ENCODE measurements at regions not wholly inside any gene's neighbourhood (a gene's known extent, or its start where the extent isn't known, plus 50 kb on each side); places are given as distances from the start of the nearest gene placed in this dataset.

DNA sequence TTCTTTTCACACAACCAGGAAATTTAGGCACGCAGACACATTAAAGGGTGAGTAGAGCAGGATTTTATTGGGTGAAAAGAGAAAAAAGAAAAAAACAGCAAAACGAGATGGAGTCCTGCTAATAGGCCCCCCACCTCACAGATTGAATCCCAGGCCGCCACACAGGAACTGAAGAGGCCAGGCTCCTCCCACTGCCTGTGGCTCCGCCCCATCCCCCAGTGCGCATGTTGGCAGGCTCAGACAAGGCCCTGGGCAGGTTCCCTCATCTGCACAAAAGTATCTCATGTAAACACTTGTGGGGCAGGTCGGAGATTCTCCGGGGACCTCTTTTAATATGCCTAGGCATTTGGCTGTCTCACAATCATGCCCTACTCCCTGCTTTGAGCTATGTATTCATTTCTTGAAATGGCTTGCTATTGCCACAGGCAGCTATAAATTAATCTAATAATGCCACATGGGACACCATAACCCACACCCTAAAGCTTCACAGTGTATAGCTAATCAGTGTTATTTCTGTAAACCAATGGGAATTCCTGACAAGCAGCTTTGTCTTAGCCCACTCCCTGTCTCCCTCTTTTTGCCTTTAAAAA is 76.2 kb upstream of the KIF5B start:
- Histone ChIP-seq H3F3A (ENCODE audit: low read length, unreplicated experiment) (no peaks in the 10 kb centered on the region), H2AFZ (ENCODE audit: low read length) (no peak overlapping the region), H3K4me1 (ENCODE audit: insufficient read depth, low read length) (peaks cover 12% of the 10 kb centered on the region), H3K27ac (ENCODE audit: low read length) (no peak overlapping the region), H3K9me3 (ENCODE audit: low read length) (no peaks in the 10 kb centered on the region), H3K36me3 (ENCODE audit: low read depth, low read length) (no peaks in the 10 kb centered on the region), H3K79me2 (ENCODE audit: low read length) (no peaks in the 10 kb centered on the region), H3K4me2 (ENCODE audit: low read length) (no peak overlapping the region), H3K27me3 (ENCODE audit: low read length) (no peaks in the 10 kb centered on the region), H3K9me2 (replicated peaks; ENCODE audit: low read length) (no peaks in the 10 kb centered on the region), H3K9ac (ENCODE audit: low read length) (no peak overlapping the region), H3K4me3 (ENCODE audit: low read length) (no peak overlapping the region), H4K20me1 (ENCODE audit: low read length) (no peaks in the 10 kb centered on the region)
- ChIA-PET CTCF (interaction anchor here (0.6 kb wide), 1 partner anchor 78 kb away, joined by 3 read pairs; no protein-coding TSS in a partner anchor), POLR2A (ENCODE audit: unreplicated experiment) (no interaction called here)
- BruUV-seq (replicated peaks) = no TSS peak
- ATAC-seq (no peak), DNase-seq (no peak)
- intact Hi-C loops (cut with micrococcal nuclease) = no loop called here
- TF ChIP-seq EZH2phosphoT487 (IDR thresholded peaks at IDR 0.05; ENCODE audit: borderline replicate concordance, low read length) (no peak), EZH2 (IDR thresholded peaks at IDR 0.05; ENCODE audit: low read length, unreplicated experiment) (no peak)
- TF ChIP-seq, protein P1, sequence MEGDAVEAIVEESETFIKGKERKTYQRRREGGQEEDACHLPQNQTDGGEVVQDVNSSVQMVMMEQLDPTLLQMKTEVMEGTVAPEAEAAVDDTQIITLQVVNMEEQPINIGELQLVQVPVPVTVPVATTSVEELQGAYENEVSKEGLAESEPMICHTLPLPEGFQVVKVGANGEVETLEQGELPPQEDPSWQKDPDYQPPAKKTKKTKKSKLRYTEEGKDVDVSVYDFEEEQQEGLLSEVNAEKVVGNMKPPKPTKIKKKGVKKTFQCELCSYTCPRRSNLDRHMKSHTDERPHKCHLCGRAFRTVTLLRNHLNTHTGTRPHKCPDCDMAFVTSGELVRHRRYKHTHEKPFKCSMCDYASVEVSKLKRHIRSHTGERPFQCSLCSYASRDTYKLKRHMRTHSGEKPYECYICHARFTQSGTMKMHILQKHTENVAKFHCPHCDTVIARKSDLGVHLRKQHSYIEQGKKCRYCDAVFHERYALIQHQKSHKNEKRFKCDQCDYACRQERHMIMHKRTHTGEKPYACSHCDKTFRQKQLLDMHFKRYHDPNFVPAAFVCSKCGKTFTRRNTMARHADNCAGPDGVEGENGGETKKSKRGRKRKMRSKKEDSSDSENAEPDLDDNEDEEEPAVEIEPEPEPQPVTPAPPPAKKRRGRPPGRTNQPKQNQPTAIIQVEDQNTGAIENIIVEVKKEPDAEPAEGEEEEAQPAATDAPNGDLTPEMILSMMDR (conservative IDR thresholded peaks at IDR 0.05; ENCODE audit: low read depth, low read length) = no peak

DNA sequence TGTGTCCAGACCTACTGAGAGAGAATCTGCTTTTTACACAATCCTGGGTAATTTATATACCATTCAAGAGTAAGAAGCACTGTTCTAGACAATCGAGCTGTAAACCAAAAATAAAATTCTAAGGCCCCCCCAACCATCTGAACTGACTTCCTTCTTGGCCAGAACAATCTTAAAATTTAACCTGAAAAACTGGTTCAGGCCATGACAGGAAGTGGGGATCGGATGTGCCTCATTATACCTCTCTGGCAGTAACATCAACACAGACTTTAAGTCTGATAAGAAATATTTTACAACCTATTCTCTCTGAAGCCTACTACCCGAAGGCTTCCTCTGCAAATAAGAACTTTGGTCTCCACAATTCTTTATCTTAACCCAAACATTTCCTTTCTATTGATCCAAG is 75.2 kb upstream of the KIF5B start:
- H3K36me3 ChIP-seq (ENCODE audit: low read depth, low read length) = no peaks in the 10 kb centered on the region
- peak; percentile 46 for DNase-seq
- ChIA-PET CTCF (no interaction called here), POLR2A (ENCODE audit: unreplicated experiment) (no interaction called here)
- ATAC-seq = no peak
- H3K27ac ChIP-seq (ENCODE audit: low read length) = no peak overlapping the region
- H3K27me3 ChIP-seq (ENCODE audit: low read length) = no peaks in the 10 kb centered on the region
- H3K79me2 ChIP-seq (ENCODE audit: low read length) = no peaks in the 10 kb centered on the region
- H3K4me3 ChIP-seq (ENCODE audit: low read length) = no peak overlapping the region
- intact Hi-C loops (cut with micrococcal nuclease) = no loop called here
- TF ChIP-seq, protein P1 (conservative IDR thresholded peaks at IDR 0.05; ENCODE audit: low read depth, low read length) = no peak
- no peak for TF ChIP-seq EZH2 (IDR thresholded peaks at IDR 0.05; ENCODE audit: low read length, unreplicated experiment)
- no peak for TF ChIP-seq EZH2phosphoT487 (IDR thresholded peaks at IDR 0.05; ENCODE audit: borderline replicate concordance, low read length)
- H3K9me3 ChIP-seq (ENCODE audit: low read length) = no peaks in the 10 kb centered on the region
- no peak overlapping the region for H3K9ac ChIP-seq (ENCODE audit: low read length)
- H3K9me2 ChIP-seq (replicated peaks; ENCODE audit: low read length) = no peaks in the 10 kb centered on the region
- no peak overlapping the region for H2AFZ ChIP-seq (ENCODE audit: low read length)
- no peaks in the 10 kb centered on the region for H4K20me1 ChIP-seq (ENCODE audit: low read length)
- H3K4me2 ChIP-seq (ENCODE audit: low read length) = peak overlapping the region; percentile 20; the same call in 1 of the 2 replicates
- no TSS peak for BruUV-seq (replicated peaks)
- no peaks in the 10 kb centered on the region for H3F3A ChIP-seq (ENCODE audit: low read length, unreplicated experiment)
- peaks cover 12% of the 10 kb centered on the region for H3K4me1 ChIP-seq (ENCODE audit: insufficient read depth, low read length)

DNA sequence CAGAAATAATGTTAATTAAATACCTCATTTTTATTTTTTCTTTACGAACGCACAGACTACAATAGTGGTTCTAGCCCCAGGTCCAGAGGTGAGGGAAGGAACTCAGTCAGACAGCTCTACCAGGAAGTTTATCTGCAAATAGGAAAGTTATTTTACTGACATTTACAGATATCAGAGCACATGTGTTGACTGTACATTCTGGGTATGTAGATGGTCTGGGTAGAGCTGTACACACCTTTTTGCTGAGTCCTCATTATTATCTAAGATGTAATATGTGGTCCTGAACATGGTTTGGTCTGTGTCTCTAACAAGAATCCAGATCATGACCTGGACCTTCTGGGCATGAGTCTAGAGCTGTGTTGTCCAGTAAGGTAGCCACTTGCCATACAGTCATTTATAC is 74.6 kb upstream of the KIF5B start:
- DNase-seq (no peak), ATAC-seq (no peak)
- TF ChIP-seq, protein P1 (conservative IDR thresholded peaks at IDR 0.05; ENCODE audit: low read depth, low read length) = no peak
- TF ChIP-seq EZH2 (IDR thresholded peaks at IDR 0.05; ENCODE audit: low read length, unreplicated experiment) = no peak
- no peak for TF ChIP-seq EZH2phosphoT487 (IDR thresholded peaks at IDR 0.05; ENCODE audit: borderline replicate concordance, low read length)
- Histone ChIP-seq H3K4me2 (ENCODE audit: low read length) (no peak overlapping the region), H3K9ac (ENCODE audit: low read length) (no peak overlapping the region), H3K79me2 (ENCODE audit: low read length) (no peaks in the 10 kb centered on the region), H3K9me3 (ENCODE audit: low read length) (no peaks in the 10 kb centered on the region), H3K36me3 (ENCODE audit: low read depth, low read length) (no peaks in the 10 kb centered on the region), H4K20me1 (ENCODE audit: low read length) (no peaks in the 10 kb centered on the region), H3K27me3 (ENCODE audit: low read length) (no peaks in the 10 kb centered on the region), H3F3A (ENCODE audit: low read length, unreplicated experiment) (no peaks in the 10 kb centered on the region), H3K4me3 (ENCODE audit: low read length) (no peak overlapping the region), H2AFZ (ENCODE audit: low read length) (no peak overlapping the region), H3K4me1 (ENCODE audit: insufficient read depth, low read length) (peaks cover 12% of the 10 kb centered on the region), H3K27ac (ENCODE audit: low read length) (no peak overlapping the region), H3K9me2 (replicated peaks; ENCODE audit: low read length) (no peaks in the 10 kb centered on the region)
- ChIA-PET POLR2A (ENCODE audit: unreplicated experiment) (no interaction called here), CTCF (no interaction called here)
- intact Hi-C loops (cut with micrococcal nuclease) = no loop called here
- BruUV-seq (replicated peaks) = no TSS peak
